HEK293 (cell line): ENCODE measurements at regions not wholly inside any gene's neighbourhood (a gene's known extent, or its start where the extent isn't known, plus 50 kb on each side); places are given as distances from the start of the nearest gene placed in this dataset.

ENCODE experiments used
- CTCF ChIP-seq: fragments of 450-650 bp; formaldehyde crosslinking; IDR thresholded peaks from 2 replicates; pipeline ENCODE4 v1.5.1; 2016; ENCODE audit warnings: missing biosample characterization, missing genetic modification characterization
- IKZF3 ChIP-seq: fragments of 450-650 bp; IDR thresholded peaks from 2 replicates; pipeline ENCODE4 v1.5.0; 2018; ENCODE audit warnings: missing biosample characterization, mild to moderate bottlenecking, missing genetic modification characterization, moderate library complexity
- TSHZ1 ChIP-seq: fragments of 450-650 bp; formaldehyde crosslinking; IDR thresholded peaks from 2 replicates; pipeline ENCODE4 v1.5.1; 2016; ENCODE audit warnings: missing biosample characterization, missing genetic modification characterization, borderline replicate concordance
- YY1 ChIP-seq: fragments of 450-650 bp; formaldehyde crosslinking; IDR thresholded peaks from 2 replicates; pipeline ENCODE4 v1.5.1; 2018; ENCODE audit warnings: missing biosample characterization, missing genetic modification characterization
- ZBTB20 ChIP-seq: fragments of 450-650 bp; formaldehyde crosslinking; IDR thresholded peaks from 2 replicates; pipeline ENCODE4 v1.5.1; 2016; ENCODE audit warnings: missing biosample characterization, missing genetic modification characterization
- ZBTB21 ChIP-seq: fragments of 450-650 bp; formaldehyde crosslinking; IDR thresholded peaks from 2 replicates; pipeline ENCODE4 v1.5.1; 2017; ENCODE audit warnings: missing biosample characterization, missing genetic modification characterization
- ZBTB7A ChIP-seq: fragments of 450-650 bp; formaldehyde crosslinking; IDR thresholded peaks from 2 replicates; pipeline ENCODE4 v1.5.1; 2016; ENCODE audit warnings: low read depth, missing biosample characterization, missing genetic modification characterization
- ZNF157 ChIP-seq: fragments of 450-650 bp; formaldehyde crosslinking; IDR thresholded peaks from 2 replicates; pipeline ENCODE4 v1.5.1; 2016; ENCODE audit warnings: missing biosample characterization, missing genetic modification characterization
- ZNF292 ChIP-seq: fragments of 450-650 bp; formaldehyde crosslinking; IDR thresholded peaks from 2 replicates; pipeline ENCODE4 v1.5.1; 2016; ENCODE audit warnings: low read depth, missing biosample characterization, missing genetic modification characterization, borderline replicate concordance
- ZNF341 ChIP-seq: fragments of 450-650 bp; formaldehyde crosslinking; IDR thresholded peaks from 2 replicates; pipeline ENCODE4; 2016; ENCODE audit warnings: low read depth, missing biosample characterization, missing genetic modification characterization
- ZNF350 ChIP-seq: fragments of 450-650 bp; formaldehyde crosslinking; IDR thresholded peaks from 2 replicates; pipeline ENCODE4 v1.5.0; 2017; ENCODE audit warnings: missing biosample characterization, mild to moderate bottlenecking, missing genetic modification characterization
- ZNF768 ChIP-seq: fragments of 450-650 bp; formaldehyde crosslinking; IDR thresholded peaks from 2 replicates; pipeline ENCODE4 v1.5.1; 2018; ENCODE audit warnings: missing biosample characterization, mild to moderate bottlenecking, missing genetic modification characterization
- ZXDB ChIP-seq: fragments of 450-650 bp; formaldehyde crosslinking; IDR thresholded peaks from 2 replicates; pipeline ENCODE4 v1.5.1; 2016; ENCODE audit warnings: missing biosample characterization, missing genetic modification characterization
- TF ChIP-seq, protein P1 (sequence below): IDR thresholded peaks from 2 replicates; pipeline ENCODE4 v1.6.1; 2011; ENCODE audit warnings: mild to moderate bottlenecking, low read depth, low read length, borderline replicate concordance

- TF ChIP-seq CTCF (tag by site-specific recombination) (no peak), YY1 (no peak), IKZF3 (tag by site-specific recombination) (no peak), ZBTB21 (no peak), TSHZ1 (tag by site-specific recombination) (no peak), ZNF157 (no peak), ZNF341 (tag by site-specific recombination) (no peak), ZXDB (tag by site-specific recombination) (no peak), ZBTB20 (tag by site-specific recombination) (no peak), ZNF768 (tag by site-specific recombination) (no peak), ZBTB7A (no peak), ZNF350 (no peak), ZNF292 (tag by site-specific recombination) (no peak)
- TF ChIP-seq, protein P1, sequence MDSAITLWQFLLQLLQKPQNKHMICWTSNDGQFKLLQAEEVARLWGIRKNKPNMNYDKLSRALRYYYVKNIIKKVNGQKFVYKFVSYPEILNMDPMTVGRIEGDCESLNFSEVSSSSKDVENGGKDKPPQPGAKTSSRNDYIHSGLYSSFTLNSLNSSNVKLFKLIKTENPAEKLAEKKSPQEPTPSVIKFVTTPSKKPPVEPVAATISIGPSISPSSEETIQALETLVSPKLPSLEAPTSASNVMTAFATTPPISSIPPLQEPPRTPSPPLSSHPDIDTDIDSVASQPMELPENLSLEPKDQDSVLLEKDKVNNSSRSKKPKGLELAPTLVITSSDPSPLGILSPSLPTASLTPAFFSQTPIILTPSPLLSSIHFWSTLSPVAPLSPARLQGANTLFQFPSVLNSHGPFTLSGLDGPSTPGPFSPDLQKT = no peak
These were observed 178.0 kb upstream of the SPHKAP start for GRCh38 chr2:228359473-228359872.
